Peyer's patch (tissue), 4 donors: ENCODE measurements at regions not wholly inside any gene's neighbourhood (a gene's known extent, or its start where the extent isn't known, plus 50 kb on each side); places are given as distances from the start of the nearest gene placed in this dataset.

Experiments used
- CTCF ChIP-seq, 6 experiments: fragments of 450-650 bp in 4 of 6; fragments of 200-600 bp in 2 of 6; sonication (generic) in 1 of 6; IDR thresholded peaks; one replicate each; pipeline ENCODE4 v1.5.1; 2017 to 2019; ENCODE audit warnings: antibody characterized with exemption in 6 of 6, mild to moderate bottlenecking in 3 of 6, moderate library complexity in 1 of 6
- POLR2A ChIP-seq, 2 donors: fragments of 450-650 bp; IDR thresholded peaks; one replicate each; pipeline ENCODE4 v1.5.1; 2017; ENCODE audit warnings: antibody characterized with exemption in 2 of 2, mild to moderate bottlenecking in 2 of 2, moderate library complexity in 2 of 2

GRCh38 chrX:69033936-69034335 lies 131.3 kb downstream of the PJA1 start:
- TF ChIP-seq CTCF (IDR thresholded peaks at IDR 0.05), result no peak
- TF ChIP-seq POLR2A (IDR thresholded peaks at IDR 0.05), result no peak
